ENCODE measurements at regions not wholly inside any gene's neighbourhood (a gene's known extent, or its start where the extent isn't known, plus 50 kb on each side); places are given as distances from the start of the nearest gene placed in this dataset.

DNA sequence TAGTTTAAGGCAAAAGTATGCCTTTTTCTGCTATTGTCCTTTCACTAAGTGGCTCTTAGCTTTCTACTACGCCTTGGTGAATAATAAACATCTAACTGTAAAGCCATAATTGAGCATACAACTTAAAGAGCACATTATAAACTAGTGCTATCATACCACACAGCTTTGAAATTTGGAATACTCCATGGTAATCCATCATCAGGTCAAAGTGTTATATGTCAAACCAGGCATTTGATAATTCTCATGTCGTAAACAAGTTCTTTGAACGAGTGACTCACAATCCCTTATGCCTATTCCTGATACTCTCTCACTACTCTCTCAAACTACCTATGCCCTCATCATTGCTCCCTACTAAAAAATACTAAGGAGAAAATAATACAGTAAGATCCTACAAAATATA lies 60.3 kb upstream of the FMN2 start:
- TF ChIP-seq, protein P1, sequence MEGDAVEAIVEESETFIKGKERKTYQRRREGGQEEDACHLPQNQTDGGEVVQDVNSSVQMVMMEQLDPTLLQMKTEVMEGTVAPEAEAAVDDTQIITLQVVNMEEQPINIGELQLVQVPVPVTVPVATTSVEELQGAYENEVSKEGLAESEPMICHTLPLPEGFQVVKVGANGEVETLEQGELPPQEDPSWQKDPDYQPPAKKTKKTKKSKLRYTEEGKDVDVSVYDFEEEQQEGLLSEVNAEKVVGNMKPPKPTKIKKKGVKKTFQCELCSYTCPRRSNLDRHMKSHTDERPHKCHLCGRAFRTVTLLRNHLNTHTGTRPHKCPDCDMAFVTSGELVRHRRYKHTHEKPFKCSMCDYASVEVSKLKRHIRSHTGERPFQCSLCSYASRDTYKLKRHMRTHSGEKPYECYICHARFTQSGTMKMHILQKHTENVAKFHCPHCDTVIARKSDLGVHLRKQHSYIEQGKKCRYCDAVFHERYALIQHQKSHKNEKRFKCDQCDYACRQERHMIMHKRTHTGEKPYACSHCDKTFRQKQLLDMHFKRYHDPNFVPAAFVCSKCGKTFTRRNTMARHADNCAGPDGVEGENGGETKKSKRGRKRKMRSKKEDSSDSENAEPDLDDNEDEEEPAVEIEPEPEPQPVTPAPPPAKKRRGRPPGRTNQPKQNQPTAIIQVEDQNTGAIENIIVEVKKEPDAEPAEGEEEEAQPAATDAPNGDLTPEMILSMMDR (IDR thresholded peaks at IDR 0.05; ENCODE audit: poor library complexity) = no peak
- TF ChIP-seq EZH2phosphoT487 (IDR thresholded peaks at IDR 0.05; ENCODE audit: low read depth, severe bottlenecking, unreplicated experiment) = no peak
- no peak for TF ChIP-seq EZH2 (IDR thresholded peaks at IDR 0.05; ENCODE audit: borderline replicate concordance)

Measured in hepatocyte (in vitro differentiated cells).